ENCODE measurements at regions not wholly inside any gene's neighbourhood (a gene's known extent, or its start where the extent isn't known, plus 50 kb on each side); places are given as distances from the start of the nearest gene placed in this dataset.

GRCh38 chr22:46076651-46077339 lies 73.5 kb upstream of the PPARA start:
- peak overlapping the region; percentile 89 for H3K4me3 ChIP-seq (ENCODE audit: low read length)
- TF ChIP-seq CTCF (IDR thresholded peaks at IDR 0.05; ENCODE audit: insufficient read depth, low read depth, low read length, missing control alignments), result no peak
- peak; percentile 59 for DNase-seq (ENCODE audit: low read depth)

GRCh38 chr22:46077669-46078099 lies 72.6 kb upstream of the PPARA start:
- DNase-seq (ENCODE audit: low read depth), result no peak
- TF ChIP-seq CTCF (IDR thresholded peaks at IDR 0.05; ENCODE audit: insufficient read depth, low read depth, low read length, missing control alignments), result no peak
- H3K4me3 ChIP-seq (ENCODE audit: low read length), result peak overlapping the region; percentile 89

- peak; percentile 85 for DNase-seq (ENCODE audit: low read depth)
- H3K4me3 ChIP-seq (ENCODE audit: low read length), result peak overlapping the region; percentile 89
- no peak for TF ChIP-seq CTCF (IDR thresholded peaks at IDR 0.05; ENCODE audit: insufficient read depth, low read depth, low read length, missing control alignments)
These were observed 71.9 kb upstream of the PPARA start for GRCh38 chr22:46078241-46079092.

GRCh38 chr22:46079093-46079860 lies 71.0 kb upstream of the PPARA start:
- TF ChIP-seq CTCF (IDR thresholded peaks at IDR 0.05; ENCODE audit: insufficient read depth, low read depth, low read length, missing control alignments), result no peak
- DNase-seq (ENCODE audit: low read depth), result no peak
- peak overlapping the region; percentile 89 for H3K4me3 ChIP-seq (ENCODE audit: low read length)

- no peak for TF ChIP-seq CTCF (IDR thresholded peaks at IDR 0.05; ENCODE audit: insufficient read depth, low read depth, low read length, missing control alignments)
- DNase-seq (ENCODE audit: low read depth), result peak; percentile 64
- H3K4me3 ChIP-seq (ENCODE audit: low read length), result peak overlapping the region; percentile 89
These were observed 70.2 kb upstream of the PPARA start for GRCh38 chr22:46079861-46080821.
